ENCODE measurements at regions not wholly inside any gene's neighbourhood (a gene's known extent, or its start where the extent isn't known, plus 50 kb on each side); places are given as distances from the start of the nearest gene placed in this dataset.

- DNase-seq (ENCODE audit: low read depth), result no peak
Measured at GRCh38 chr14:40903709-40904108, 703.0 kb upstream of the LRFN5 start.

GRCh38 chr14:40899435-40899834 lies 707.2 kb upstream of the LRFN5 start:
- no peak for DNase-seq (ENCODE audit: low read depth)

GRCh38 chr14:40894846-40895245 lies 711.8 kb upstream of the LRFN5 start:
- DNase-seq (ENCODE audit: low read depth), result no peak

- DNase-seq (ENCODE audit: low read depth), result no peak
Measured at GRCh38 chr14:40889126-40889525, 717.5 kb upstream of the LRFN5 start.

- no peak for DNase-seq (ENCODE audit: low read depth)
Measured at GRCh38 chr14:40887912-40888311, 718.8 kb upstream of the LRFN5 start.

GRCh38 chr14:40870252-40870651 lies 736.4 kb upstream of the LRFN5 start:
- no peak for DNase-seq (ENCODE audit: low read depth)

- no peak for DNase-seq (ENCODE audit: low read depth)
Measured at GRCh38 chr14:40859055-40859454, 747.6 kb upstream of the LRFN5 start.

GRCh38 chr14:40855343-40855742 lies 751.3 kb upstream of the LRFN5 start:
- DNase-seq (ENCODE audit: low read depth), result no peak

- DNase-seq (ENCODE audit: low read depth), result no peak
Measured at GRCh38 chr14:40850191-40850590, 756.5 kb upstream of the LRFN5 start.

- DNase-seq (ENCODE audit: low read depth), result no peak
Measured at GRCh38 chr14:40847480-40847879, 759.2 kb upstream of the LRFN5 start.

- DNase-seq (ENCODE audit: low read depth), result no peak
Measured at GRCh38 chr14:40842816-40843215, 763.9 kb upstream of the LRFN5 start.

GRCh38 chr14:40841886-40842285 lies 764.8 kb upstream of the LRFN5 start:
- DNase-seq (ENCODE audit: low read depth), result no peak

GRCh38 chr14:40838601-40839000 lies 768.1 kb upstream of the LRFN5 start:
- DNase-seq (ENCODE audit: low read depth), result no peak

GRCh38 chr14:40806471-40806870 lies 800.2 kb upstream of the LRFN5 start:
- DNase-seq (ENCODE audit: low read depth), result no peak

GRCh38 chr14:40796168-40796567 lies 810.5 kb upstream of the LRFN5 start:
- DNase-seq (ENCODE audit: low read depth), result no peak

- no peak for DNase-seq (ENCODE audit: low read depth)
Measured at GRCh38 chr14:40784860-40785259, 821.8 kb upstream of the LRFN5 start.

GRCh38 chr14:40762685-40763084 lies 844.0 kb upstream of the LRFN5 start:
- DNase-seq (ENCODE audit: low read depth), result no peak

- DNase-seq (ENCODE audit: low read depth), result no peak
Measured at GRCh38 chr14:40762177-40762576, 844.5 kb upstream of the LRFN5 start.

- DNase-seq (ENCODE audit: low read depth), result no peak
Measured at GRCh38 chr14:40760704-40761103, 846.0 kb upstream of the LRFN5 start.

- DNase-seq (ENCODE audit: low read depth), result no peak
Measured at GRCh38 chr14:40758076-40758475, 848.6 kb upstream of the LRFN5 start.

- DNase-seq (ENCODE audit: low read depth), result no peak
Measured at GRCh38 chr14:40757376-40757950, 849.2 kb upstream of the LRFN5 start.

GRCh38 chr14:40733206-40733605 lies 873.5 kb upstream of the LRFN5 start:
- no peak for DNase-seq (ENCODE audit: low read depth)

- no peak for DNase-seq (ENCODE audit: low read depth)
Measured at GRCh38 chr14:40727107-40727506, 879.6 kb upstream of the LRFN5 start.

- DNase-seq (ENCODE audit: low read depth), result no peak
Measured at GRCh38 chr14:40713387-40713786, 893.3 kb upstream of the LRFN5 start.

GRCh38 chr14:40697231-40697630 lies 909.4 kb upstream of the LRFN5 start:
- DNase-seq (ENCODE audit: low read depth), result no peak
